ENCODE measurements at regions not wholly inside any gene's neighbourhood (a gene's known extent, or its start where the extent isn't known, plus 50 kb on each side); places are given as distances from the start of the nearest gene placed in this dataset.

GRCh38 chr2:120954939-120955338 is 219.3 kb downstream of the GLI2 start:
- DNase-seq (ENCODE audit: extremely low spot score), result no peak
- ChIA-PET POLR2A (no interaction called here), CTCF (interaction anchor here (1.0 kb wide), 1 partner anchor 259 kb away, joined by 3 read pairs; no protein-coding TSS in a partner anchor)
- TF ChIP-seq ZNF384 (IDR thresholded peaks at IDR 0.05) (no peak), L3MBTL2 (conservative IDR thresholded peaks at IDR 0.05) (no peak), FOXK2 (IDR thresholded peaks at IDR 0.05) (no peak), ELF4 (IDR thresholded peaks at IDR 0.05) (no peak), ARNT (IDR thresholded peaks at IDR 0.05) (no peak), TARDBP (IDR thresholded peaks at IDR 0.05) (no peak), SUZ12 (IDR thresholded peaks at IDR 0.05) (no peak)

DNA sequence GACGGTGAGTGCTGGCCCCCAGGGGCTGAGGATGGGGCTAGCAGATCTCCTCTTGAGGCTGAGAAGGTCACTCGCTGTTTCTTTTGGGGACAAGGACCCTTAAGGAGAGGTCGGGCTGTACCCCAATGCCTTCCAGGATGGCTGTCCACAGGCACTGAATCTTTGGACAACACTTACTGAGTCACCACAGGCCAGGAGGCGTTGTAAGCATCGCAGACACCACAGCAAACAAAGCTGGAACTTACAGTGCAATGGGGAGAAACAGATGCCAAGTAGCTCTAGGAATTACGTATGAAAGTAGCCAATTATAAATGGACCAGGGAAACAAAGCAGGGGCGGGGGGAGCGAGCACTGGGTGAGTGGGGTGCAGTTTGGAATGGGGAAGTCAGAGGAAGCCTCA is 219.8 kb downstream of the GLI2 start:
- TF ChIP-seq FOXA1 (IDR thresholded peaks at IDR 0.05) (no peak), HDGF (IDR thresholded peaks at IDR 0.05; ENCODE audit: borderline replicate concordance) (no peak), CTBP1 (IDR thresholded peaks at IDR 0.05; ENCODE audit: borderline replicate concordance) (no peak), FOXK2 (IDR thresholded peaks at IDR 0.05) (no peak), BHLHE40 (IDR thresholded peaks at IDR 0.05; ENCODE audit: borderline replicate concordance) (no peak)
- CTCF ChIA-PET, result interaction anchor here (1.9 kb wide), 1 partner anchor 122 kb away, joined by 4 read pairs; no protein-coding TSS in a partner anchor
- POLR2A ChIA-PET, result no interaction called here
- no peak for DNase-seq (ENCODE audit: extremely low spot score)

DNA sequence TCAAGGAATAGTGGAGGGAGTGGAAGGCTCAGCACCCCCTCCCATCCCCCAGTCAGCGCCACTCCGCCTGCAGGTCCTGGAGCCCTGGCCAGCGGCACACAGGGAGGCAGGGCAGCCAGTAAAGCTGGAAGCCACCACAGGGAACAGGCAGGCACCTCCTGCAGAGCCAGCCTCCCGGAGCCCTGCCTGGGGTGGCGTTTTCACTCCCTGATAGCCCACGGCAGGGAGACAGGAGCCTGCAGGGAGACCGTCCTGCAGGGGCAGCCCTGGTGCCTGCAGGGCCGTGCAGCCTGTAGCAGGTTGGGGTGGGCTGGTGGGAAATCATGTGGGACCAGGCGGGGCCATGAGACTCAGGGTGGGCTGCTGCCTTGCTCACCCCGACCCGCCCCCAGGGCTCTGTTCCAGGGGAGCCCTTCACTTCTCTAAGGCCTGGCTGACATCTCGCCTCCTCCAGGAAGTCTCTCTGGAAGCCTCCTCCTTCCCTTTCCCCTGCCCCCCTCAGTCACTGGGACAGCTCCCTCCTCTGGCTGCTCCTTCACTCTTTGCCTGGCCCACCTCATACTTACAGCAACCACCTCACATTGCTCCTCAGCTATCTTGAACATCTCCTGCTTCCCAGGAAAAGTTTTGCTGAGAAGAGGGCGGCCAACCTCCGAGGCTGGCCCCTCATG is 221.0 kb downstream of the GLI2 start:
- TF ChIP-seq PKNOX1 (IDR thresholded peaks at IDR 0.05), result no peak
- TF ChIP-seq FOXA1 (IDR thresholded peaks at IDR 0.05), result no peak
- TF ChIP-seq TARDBP (IDR thresholded peaks at IDR 0.05), result no peak
- TF ChIP-seq CTBP1 (IDR thresholded peaks at IDR 0.05; ENCODE audit: borderline replicate concordance), result no peak
- TF ChIP-seq HDGF (IDR thresholded peaks at IDR 0.05; ENCODE audit: borderline replicate concordance), result no peak
- TF ChIP-seq LEF1 (IDR thresholded peaks at IDR 0.05; ENCODE audit: borderline replicate concordance), result no peak
- TF ChIP-seq ELF4 (IDR thresholded peaks at IDR 0.05), result no peak
- TF ChIP-seq BHLHE40 (IDR thresholded peaks at IDR 0.05; ENCODE audit: borderline replicate concordance), result no peak
- TF ChIP-seq L3MBTL2 (conservative IDR thresholded peaks at IDR 0.05), result no peak
- no peak for TF ChIP-seq NFRKB (IDR thresholded peaks at IDR 0.05)
- no peak for TF ChIP-seq SUZ12 (IDR thresholded peaks at IDR 0.05)
- no peak for TF ChIP-seq SP1 (IDR thresholded peaks at IDR 0.05)
- no peak for TF ChIP-seq FOXM1 (IDR thresholded peaks at IDR 0.05; ENCODE audit: borderline replicate concordance)
- POLR2A ChIA-PET, result no interaction called here
- CTCF ChIA-PET, result interaction anchor here (0.6 to 1.9 kb wide), 2 partner anchors 121 to 132 kb away, joined by 3 to 4 read pairs; no protein-coding TSS in a partner anchor
- no peak for DNase-seq (ENCODE audit: extremely low spot score)

DNA sequence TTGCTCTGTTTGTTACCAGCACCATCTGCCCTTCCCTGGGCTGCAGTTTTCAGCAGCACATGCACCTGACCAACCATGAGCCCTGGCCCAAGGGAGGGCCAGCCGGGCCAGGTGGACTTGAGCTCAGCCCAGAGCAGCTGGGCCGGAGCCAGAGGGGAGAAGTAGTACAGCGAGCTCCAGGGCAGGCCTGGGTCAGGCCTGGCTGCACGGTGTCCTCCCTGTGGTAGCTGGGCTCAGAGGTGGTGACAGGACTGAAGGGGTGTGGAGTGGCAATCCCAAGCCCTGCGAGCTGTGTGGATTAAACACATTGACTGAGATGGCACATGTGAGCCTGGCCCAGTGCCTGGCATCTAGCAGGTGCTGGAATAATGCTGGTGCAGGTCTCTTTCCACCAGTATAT is 222.2 kb downstream of the GLI2 start:
- TF ChIP-seq CTBP1 (IDR thresholded peaks at IDR 0.05; ENCODE audit: borderline replicate concordance), result no peak
- no peak for TF ChIP-seq SUZ12 (IDR thresholded peaks at IDR 0.05)
- no peak for TF ChIP-seq FOXM1 (IDR thresholded peaks at IDR 0.05; ENCODE audit: borderline replicate concordance)
- TF ChIP-seq TARDBP (IDR thresholded peaks at IDR 0.05), result no peak
- no peak for TF ChIP-seq PKNOX1 (IDR thresholded peaks at IDR 0.05)
- no peak for TF ChIP-seq BHLHE40 (IDR thresholded peaks at IDR 0.05; ENCODE audit: borderline replicate concordance)
- TF ChIP-seq HDGF (IDR thresholded peaks at IDR 0.05; ENCODE audit: borderline replicate concordance), result no peak
- TF ChIP-seq ZNF384 (IDR thresholded peaks at IDR 0.05), result no peak
- TF ChIP-seq FOXK2 (IDR thresholded peaks at IDR 0.05), result no peak
- TF ChIP-seq ARNT (IDR thresholded peaks at IDR 0.05), result no peak
- TF ChIP-seq FOXA1 (IDR thresholded peaks at IDR 0.05), result no peak
- no peak for TF ChIP-seq LEF1 (IDR thresholded peaks at IDR 0.05; ENCODE audit: borderline replicate concordance)
- TF ChIP-seq SP1 (IDR thresholded peaks at IDR 0.05), result no peak
- TF ChIP-seq ELF4 (IDR thresholded peaks at IDR 0.05), result no peak
- TF ChIP-seq NFRKB (IDR thresholded peaks at IDR 0.05), result no peak
- no peak for TF ChIP-seq L3MBTL2 (conservative IDR thresholded peaks at IDR 0.05)
- DNase-seq (ENCODE audit: extremely low spot score), result no peak
- POLR2A ChIA-PET, result no interaction called here
- CTCF ChIA-PET, result interaction anchor here (0.7 to 1.3 kb wide), 4 partner anchors 14 to 262 kb away, joined by 3 to 6 read pairs (median 4); no protein-coding TSS in a partner anchor

DNA sequence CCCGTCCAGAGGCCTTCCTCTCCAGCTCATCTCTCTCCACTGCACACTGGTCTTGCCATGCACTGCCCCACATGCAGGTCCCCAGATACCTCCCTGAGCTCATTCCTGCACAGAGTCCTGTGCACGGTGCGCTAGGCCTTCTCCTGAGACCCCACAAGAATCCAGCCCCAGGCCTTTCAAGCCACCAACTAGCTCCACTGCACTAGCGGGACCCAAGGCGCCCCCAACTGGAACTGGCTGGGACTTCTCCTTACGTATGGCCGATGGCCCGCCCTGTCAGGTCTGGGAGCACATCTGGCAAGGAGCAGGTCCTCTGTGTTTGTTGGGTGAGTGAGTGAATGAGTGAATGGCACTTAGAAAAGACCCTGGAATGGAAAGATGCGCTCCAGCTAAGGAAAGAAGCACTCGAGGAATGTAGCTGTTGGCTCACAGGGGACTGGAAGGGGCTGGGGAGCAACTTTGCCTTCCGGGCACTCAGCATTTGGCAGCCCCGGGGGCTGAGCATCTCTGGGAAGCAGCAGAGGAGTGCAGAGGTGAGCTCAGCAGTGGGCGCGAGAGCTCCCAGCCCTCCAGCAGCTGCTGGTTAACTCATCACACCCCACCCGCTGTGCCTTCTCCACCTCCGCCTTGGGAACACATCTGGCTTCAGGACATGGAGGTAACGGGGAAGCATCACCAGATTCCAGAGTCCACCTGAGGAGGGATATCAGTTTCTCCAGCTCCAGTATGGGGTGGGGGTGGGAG is 223.1 kb downstream of the GLI2 start:
- peak; percentile 51 for DNase-seq (ENCODE audit: extremely low spot score)
- TF ChIP-seq HDGF (IDR thresholded peaks at IDR 0.05; ENCODE audit: borderline replicate concordance), result no peak
- no peak for TF ChIP-seq ZNF384 (IDR thresholded peaks at IDR 0.05)
- TF ChIP-seq SP1 (IDR thresholded peaks at IDR 0.05), result no peak
- TF ChIP-seq ELF4 (IDR thresholded peaks at IDR 0.05), result no peak
- no peak for TF ChIP-seq BHLHE40 (IDR thresholded peaks at IDR 0.05; ENCODE audit: borderline replicate concordance)
- TF ChIP-seq NFRKB (IDR thresholded peaks at IDR 0.05), result no peak
- TF ChIP-seq CTBP1 (IDR thresholded peaks at IDR 0.05; ENCODE audit: borderline replicate concordance), result no peak
- TF ChIP-seq FOXA1 (IDR thresholded peaks at IDR 0.05), result no peak
- POLR2A ChIA-PET, result no interaction called here
- CTCF ChIA-PET, result interaction anchor here (0.5 to 1.3 kb wide), 6 partner anchors 15 to 420 kb away, joined by 3 to 6 read pairs (median 3); no protein-coding TSS in a partner anchor

DNA sequence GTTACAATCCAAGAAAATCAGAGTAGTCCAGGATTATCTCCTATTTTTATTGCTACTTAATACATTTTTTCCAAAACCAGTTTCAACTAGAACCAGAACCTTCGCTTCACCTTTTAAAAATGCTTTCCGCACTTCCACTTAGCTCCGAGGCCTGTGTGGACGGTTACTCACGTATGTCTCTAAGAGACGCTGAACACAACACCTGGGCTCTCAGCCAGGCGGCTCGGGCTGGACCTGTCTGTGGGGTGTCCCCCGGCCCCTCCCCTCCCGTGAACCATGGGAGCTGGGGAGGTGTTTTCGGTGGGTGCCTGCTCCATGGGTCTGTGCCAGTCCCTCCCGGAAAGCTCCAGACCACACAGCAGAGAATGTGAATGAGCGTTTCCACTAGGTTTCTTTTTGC is 223.8 kb downstream of the GLI2 start:
- no peak for DNase-seq (ENCODE audit: extremely low spot score)
- ChIA-PET CTCF (interaction anchor here (0.6 kb wide), 1 partner anchor 701 kb away, joined by 3 read pairs; no protein-coding TSS in a partner anchor), POLR2A (no interaction called here)
- TF ChIP-seq HDGF (IDR thresholded peaks at IDR 0.05; ENCODE audit: borderline replicate concordance) (no peak), FOXM1 (IDR thresholded peaks at IDR 0.05; ENCODE audit: borderline replicate concordance) (no peak), SP1 (IDR thresholded peaks at IDR 0.05) (no peak), NFRKB (IDR thresholded peaks at IDR 0.05) (no peak), TARDBP (IDR thresholded peaks at IDR 0.05) (no peak), SUZ12 (IDR thresholded peaks at IDR 0.05) (no peak), CTBP1 (IDR thresholded peaks at IDR 0.05; ENCODE audit: borderline replicate concordance) (no peak), L3MBTL2 (conservative IDR thresholded peaks at IDR 0.05) (no peak), FOXA1 (IDR thresholded peaks at IDR 0.05) (no peak), BHLHE40 (IDR thresholded peaks at IDR 0.05; ENCODE audit: borderline replicate concordance) (no peak), LEF1 (IDR thresholded peaks at IDR 0.05; ENCODE audit: borderline replicate concordance) (no peak)
